Heart left ventricle (tissue), 16 donors: ENCODE measurements at regions not wholly inside any gene's neighbourhood (a gene's known extent, or its start where the extent isn't known, plus 50 kb on each side); places are given as distances from the start of the nearest gene placed in this dataset.
"Not testable (repeated sequence)": the region's sequence is repeated elsewhere in the genome, so short reads cannot be mapped to it uniquely, and the experiment has no call there.

Experiments used
- ATAC-seq, 4 donors: fragments of 200-7000 bp; cut with Tn5 transposase; one replicate each; pipeline ENCODE4 v1.9.1; 2020 to 2022; ENCODE audit warnings: moderate library complexity in 4 of 4, mild to moderate bottlenecking in 3 of 4, moderate number of reproducible peaks in 1 of 4
- DNase-seq, 5 donors: peaks; one replicate each; pipeline ENCODE4 v3.0.0-alpha.2; 2020
- H3K27ac ChIP-seq, 12 donors: fragments of 200-600 bp; sonication (generic) in 4 of 12; one replicate each; pipeline versions ENCODE4 v1.5.0 to v1.8.0; 2016 to 2022; ENCODE audit warnings: mild to moderate bottlenecking in 2 of 12
- H3K27me3 ChIP-seq, 9 donors: fragments of 200-600 bp; sonication (generic) in 2 of 9; one replicate each; pipeline versions ENCODE4 v1.5.1 to v1.8.0; 2016 to 2022; ENCODE audit warnings: mild to moderate bottlenecking in 3 of 9
- H3K36me3 ChIP-seq, 9 donors: fragments of 200-600 bp; sonication (generic) in 2 of 9; one replicate each; pipeline versions ENCODE4 v1.5.0 to v1.8.0; 2018 to 2022; ENCODE audit warnings: mild to moderate bottlenecking in 2 of 9
- H3K4me1 ChIP-seq, 12 donors: fragments of 200-600 bp; sonication (generic) in 4 of 12; one replicate each; pipeline versions ENCODE4 v1.5.0 to v1.8.0; 2016 to 2022; ENCODE audit warnings: mild to moderate bottlenecking in 3 of 12
- H3K4me3 ChIP-seq, 12 donors: fragments of 200-600 bp; sonication (generic) in 4 of 12; one replicate each; pipeline versions ENCODE4 v1.5.0 to v1.8.0; 2017 to 2022; ENCODE audit warnings: mild to moderate bottlenecking in 9 of 12, moderate library complexity in 4 of 12
- H3K9me3 ChIP-seq, 12 donors: fragments of 200-600 bp; sonication (generic) in 4 of 12; one replicate each; pipeline versions ENCODE4 v1.5.0 to v1.8.0; 2016 to 2022; ENCODE audit warnings: mild to moderate bottlenecking in 1 of 12
- CTCF ChIP-seq, 12 donors: fragments of 200-600 bp; sonication (generic) in 4 of 12; IDR thresholded peaks; one replicate each; pipeline versions ENCODE4 v1.5.0 to v1.8.0; 2018 to 2022; ENCODE audit warnings: antibody characterized with exemption in 12 of 12, mild to moderate bottlenecking in 5 of 12
- POLR2A ChIP-seq, 2 donors: fragments of 450-650 bp; IDR thresholded peaks; one replicate each; pipeline ENCODE4 v1.6.1; 2017; ENCODE audit warnings: antibody characterized with exemption in 2 of 2, mild to moderate bottlenecking in 2 of 2, moderate library complexity in 2 of 2
- WGBS, 4 donors: extraction: QIAGEN DNeasy Blood & Tissue Kit in 2 of 4; methylation state at CpG; one replicate each; pipeline versions ENCODE4 v1.1.5 to v1.1.7; 2013 to 2018; 5-methylcytosine and 5-hydroxymethylcytosine counted together
- intact Hi-C, 10 donors: fragments of 100-400 bp; cut with DNase I; formaldehyde crosslinking; loops; one replicate each; pipeline versions ENCODE4 v1.11.1 to v1.14.2; 2022
- donor health status: ischemic (EF 13 %, LVEDD 7.1; RV severe dilation, severe dysfunction).
- donor health status: healthy with polysubstance abuse.
- donor health status: DM: no; HTN: yes; CAD: no.
- donor health status: DM: no; HTN: no; CAD: no.
- donor health status: ischemic (EF 25% LVEDD 6.9; RV normal size, moderate dysfunction).
- donor health status: ischemic (EF 25% LVEDD 5.7; RV mildly dilated, moderate dysfunction).
- donor health status: healthy.
- donor health status: DM: yes; HTN: yes; CAD: no.
- donor health status: ischemic (EF 35%, LVEDD 5.7; RV mildly dilated, moderate dysfunction).
- donor health status: nonischemic (EF 11% LVEDD 7.7; RV severe dilation, severe dysfunction).
- donor health status: DM: yes; HTN: yes; CAD: no.
- donor health status: PGD.
- donor health status: ischemic (EF 29% LVEDD 5.4; RV normal size, mild dysfunction).
- donor health status: nonischemic (EF 23%, LVEDD 6.1; RV moderate dilation, normal function).

DNA sequence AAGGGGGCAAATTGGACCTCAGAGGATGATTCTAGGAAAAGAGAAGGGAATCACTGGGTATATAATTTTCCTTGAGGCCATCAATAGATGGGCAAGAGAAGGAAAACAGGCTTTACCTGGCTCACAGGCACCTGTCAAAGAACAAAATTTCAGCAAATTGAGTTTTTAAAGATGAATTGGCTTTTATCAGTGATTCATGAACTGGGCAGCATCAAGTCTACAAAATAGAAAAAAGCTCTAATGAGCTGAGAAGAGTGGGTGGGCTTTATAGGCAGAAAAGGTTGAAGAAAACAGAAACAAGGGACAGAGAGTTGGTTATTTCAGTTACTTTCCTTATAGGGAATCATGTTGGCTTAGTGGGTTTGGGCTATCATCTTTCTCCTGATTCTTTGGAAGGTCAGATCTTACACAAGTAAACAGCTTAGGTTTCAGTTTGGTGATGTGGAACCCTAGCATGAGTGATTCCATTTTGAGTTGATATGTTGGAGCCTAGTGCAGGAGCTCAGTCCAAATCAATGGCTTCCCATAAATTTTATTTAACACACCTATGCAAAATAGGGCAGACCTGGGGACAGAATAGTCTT lies 120.7 kb upstream of the MED14 start:
- Histone ChIP-seq H3K9me3 (no peaks in the 10 kb centered on the region), H3K27me3 (peaks cover 0 to 12% (median 0%) of the 10 kb centered on the region in 9 donors), H3K4me1 (no peaks in the 10 kb centered on the region), H3K27ac (no peak overlapping the region), H3K4me3 (no peak overlapping the region), H3K36me3 (no peaks in the 10 kb centered on the region)
- ATAC-seq (no peak), DNase-seq (no peak)
- TF ChIP-seq POLR2A (IDR thresholded peaks at IDR 0.05) (no peak), CTCF (IDR thresholded peaks at IDR 0.05) (no peak)
- intact Hi-C loops: no loop called here

DNA sequence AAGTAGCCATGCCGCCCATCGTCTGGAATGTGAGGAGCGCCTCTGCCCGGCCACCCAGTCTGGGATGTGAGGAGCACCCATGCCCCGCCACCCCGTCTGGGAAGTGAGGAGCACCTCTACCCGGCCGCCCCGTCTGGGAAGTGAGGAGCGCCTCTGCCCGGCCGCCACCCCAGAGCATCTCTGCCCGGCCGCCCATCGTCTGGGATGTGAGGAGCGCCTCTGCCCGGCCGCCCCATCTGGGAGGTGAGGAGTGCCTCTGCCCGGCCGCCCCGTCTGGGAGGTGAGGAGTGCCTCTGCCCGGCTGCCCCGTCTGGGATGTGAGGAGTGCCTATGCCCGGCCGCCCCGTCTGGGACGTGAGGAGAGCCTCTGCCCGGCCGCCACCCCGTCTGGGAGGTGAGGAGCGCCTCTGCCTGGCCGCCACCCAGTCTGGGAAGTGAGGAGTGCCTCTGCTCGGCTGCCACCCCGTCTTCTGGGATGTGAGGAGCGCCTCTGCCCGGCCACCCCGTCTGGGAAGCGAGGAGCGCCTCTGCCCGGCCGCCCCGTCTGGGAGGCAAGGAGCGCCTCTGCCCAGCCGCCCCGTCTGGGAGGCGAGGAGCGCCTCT lies 126.7 kb upstream of the MED14 start:
- H3K4me3 ChIP-seq, DNase-seq, H3K36me3 ChIP-seq, H3K27ac ChIP-seq, ATAC-seq, H3K27me3 ChIP-seq, intact Hi-C loops: not testable (repeated sequence)
- Histone ChIP-seq H3K4me1 (peaks cover 0 to 11% (median 1%) of the 10 kb centered on the region in 12 donors), H3K9me3 (peaks cover 0 to 15% (median 0%) of the 10 kb centered on the region in 12 donors)
- WGBS, 4 donors: 94 to 97% (median 96%) methylated on average over 32 to 47 of the region's 47 CpGs

- WGBS, 4 donors: 39 to 51% (median 46%) methylated on average over 4 of the region's 4 CpGs
- ATAC-seq, intact Hi-C loops: not testable (repeated sequence)
Observed at GRCh38 chrX:40863260-40863659, 127.9 kb upstream of the MED14 start.

GRCh38 chrX:40863671-40864070 lies 128.3 kb upstream of the MED14 start:
- peaks cover 0 to 18% (median 7%) of the 10 kb centered on the region in 12 donors for H3K4me1 ChIP-seq
- H3K9me3 ChIP-seq: peaks cover 0 to 15% (median 0%) of the 10 kb centered on the region in 12 donors
- no peak overlapping the region for H3K27ac ChIP-seq
- no peak overlapping the region for H3K4me3 ChIP-seq
- WGBS, 4 donors: 76 to 95% (median 88%) methylated on average over 1 of the region's 1 CpG
- no peaks in the 10 kb centered on the region for H3K36me3 ChIP-seq
- intact Hi-C loops: no loop called here
- TF ChIP-seq CTCF (IDR thresholded peaks at IDR 0.05) (no peak), POLR2A (IDR thresholded peaks at IDR 0.05) (no peak)
- no peak for DNase-seq
- H3K27me3 ChIP-seq: peaks cover 0 to 16% (median 0%) of the 10 kb centered on the region in 9 donors
- no peak for ATAC-seq

More at GRCh38 chrX:40863260-40863659, 127.9 kb upstream of the MED14 start:
- Histone ChIP-seq H3K27me3 (peaks cover 0 to 16% (median 0%) of the 10 kb centered on the region in 9 donors), H3K9me3 (peaks cover 0 to 15% (median 0%) of the 10 kb centered on the region in 12 donors), H3K4me1 (peaks cover 0 to 18% (median 7%) of the 10 kb centered on the region in 12 donors)
- not testable (repeated sequence) for H3K36me3 ChIP-seq, DNase-seq, H3K4me3 ChIP-seq, H3K27ac ChIP-seq

DNA sequence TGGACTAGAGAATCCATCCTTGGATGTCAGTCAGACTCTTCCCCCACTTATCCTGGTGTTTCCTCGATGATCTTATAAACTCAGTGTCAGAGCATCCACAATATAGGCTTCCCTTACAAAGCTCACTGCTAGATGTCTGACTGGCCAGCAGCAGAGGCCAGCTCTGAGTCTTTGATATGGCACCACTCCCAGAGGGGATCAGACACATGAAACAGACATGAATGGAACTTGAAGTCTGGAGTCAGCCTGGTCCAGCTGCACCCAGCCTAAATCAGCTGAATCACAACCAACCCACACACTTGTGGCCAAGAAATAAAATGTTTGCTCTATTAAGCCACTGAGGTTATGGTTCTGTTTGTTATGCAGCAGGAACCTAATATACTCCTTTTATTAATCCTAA lies 129.6 kb upstream of the MED14 start:
- Histone ChIP-seq H3K36me3 (no peaks in the 10 kb centered on the region), H3K27me3 (peaks cover 0 to 16% (median 0%) of the 10 kb centered on the region in 9 donors), H3K4me3 (no peak overlapping the region), H3K4me1 (peaks cover 0 to 18% (median 7%) of the 10 kb centered on the region in 12 donors), H3K9me3 (peaks cover 0 to 15% (median 0%) of the 10 kb centered on the region in 12 donors), H3K27ac (no peak overlapping the region)
- ATAC-seq (peak; percentile 40 to 65 (median 48)), DNase-seq (peak in 1 of 5 donors; percentile 33)
- 40 to 85% (median 66%) methylated on average over 1 of the region's 1 CpG for WGBS, 4 donors
- intact Hi-C loops: no loop called here
- no peak for TF ChIP-seq POLR2A (IDR thresholded peaks at IDR 0.05)
- no peak for TF ChIP-seq CTCF (IDR thresholded peaks at IDR 0.05)
